ENCODE measurements at regions not wholly inside any gene's neighbourhood (a gene's known extent, or its start where the extent isn't known, plus 50 kb on each side); places are given as distances from the start of the nearest gene placed in this dataset.

GRCh38 chr11:13076961-13077360 is 67.8 kb downstream of the RASSF10 start:
- no peak for TF ChIP-seq POLR2A (IDR thresholded peaks at IDR 0.05; ENCODE audit: insufficient read depth in 1 of 2, low read depth in 2 of 2, low read length in 2 of 2)
- no peak for TF ChIP-seq HNRNPL (IDR thresholded peaks at IDR 0.05; ENCODE audit: low read depth, low read length)

Measured in HepG2 (cell line).